ENCODE measurements at regions not wholly inside any gene's neighbourhood (a gene's known extent, or its start where the extent isn't known, plus 50 kb on each side); places are given as distances from the start of the nearest gene placed in this dataset.
"Not testable (repeated sequence)": the region's sequence is repeated elsewhere in the genome, so short reads cannot be mapped to it uniquely, and the experiment has no call there.

GRCh38 chr3:67064105-67064504 is 66.0 kb downstream of the KBTBD8 start:
- no peak for DNase-seq (ENCODE audit: low read depth)

GRCh38 chr3:67067251-67067650 is 69.1 kb downstream of the KBTBD8 start:
- DNase-seq (ENCODE audit: low read depth): no peak

GRCh38 chr3:67072640-67073039 is 74.5 kb downstream of the KBTBD8 start:
- DNase-seq (ENCODE audit: low read depth): not testable (repeated sequence)

- no peak for DNase-seq (ENCODE audit: low read depth)
Observed at GRCh38 chr3:67073812-67074211, 75.7 kb downstream of the KBTBD8 start.

GRCh38 chr3:67075295-67075694 is 77.2 kb downstream of the KBTBD8 start:
- DNase-seq (ENCODE audit: low read depth): no peak

GRCh38 chr3:67076607-67077006 is 78.5 kb downstream of the KBTBD8 start:
- DNase-seq (ENCODE audit: low read depth): no peak

- DNase-seq (ENCODE audit: low read depth): no peak
Observed at GRCh38 chr3:67077656-67078055, 79.5 kb downstream of the KBTBD8 start.

- DNase-seq (ENCODE audit: low read depth): no peak
Observed at GRCh38 chr3:67082533-67083024, 84.5 kb downstream of the KBTBD8 start.

- peak; percentile 30 for DNase-seq (ENCODE audit: low read depth)
Observed at GRCh38 chr3:67083277-67083676, 85.2 kb downstream of the KBTBD8 start.

GRCh38 chr3:67087788-67088187 is 89.7 kb downstream of the KBTBD8 start:
- DNase-seq (ENCODE audit: low read depth): no peak

GRCh38 chr3:67090474-67090873 is 92.4 kb downstream of the KBTBD8 start:
- no peak for DNase-seq (ENCODE audit: low read depth)

- DNase-seq (ENCODE audit: low read depth): no peak
Observed at GRCh38 chr3:67093305-67093704, 95.2 kb downstream of the KBTBD8 start.

- no peak for DNase-seq (ENCODE audit: low read depth)
Observed at GRCh38 chr3:67094167-67094566, 96.1 kb downstream of the KBTBD8 start.

- no peak for DNase-seq (ENCODE audit: low read depth)
Observed at GRCh38 chr3:67094774-67095173, 96.7 kb downstream of the KBTBD8 start.

- no peak for DNase-seq (ENCODE audit: low read depth)
Observed at GRCh38 chr3:67104388-67104787, 106.3 kb downstream of the KBTBD8 start.

- DNase-seq (ENCODE audit: low read depth): no peak
Observed at GRCh38 chr3:67106874-67107273, 108.8 kb downstream of the KBTBD8 start.

GRCh38 chr3:67109651-67110204 is 111.6 kb downstream of the KBTBD8 start:
- no peak for DNase-seq (ENCODE audit: low read depth)

GRCh38 chr3:67113802-67114407 is 115.8 kb downstream of the KBTBD8 start:
- DNase-seq (ENCODE audit: low read depth): peak; percentile 37

GRCh38 chr3:67118122-67118521 is 120.0 kb downstream of the KBTBD8 start:
- DNase-seq (ENCODE audit: low read depth): no peak

- DNase-seq (ENCODE audit: low read depth): no peak
Observed at GRCh38 chr3:67118635-67119034, 120.5 kb downstream of the KBTBD8 start.

- DNase-seq (ENCODE audit: low read depth): no peak
Observed at GRCh38 chr3:67123914-67124313, 125.8 kb downstream of the KBTBD8 start.

GRCh38 chr3:67127254-67127653 is 129.1 kb downstream of the KBTBD8 start:
- DNase-seq (ENCODE audit: low read depth): no peak

GRCh38 chr3:67142432-67142831 is 144.3 kb downstream of the KBTBD8 start:
- no peak for DNase-seq (ENCODE audit: low read depth)

GRCh38 chr3:67145738-67146137 is 147.6 kb downstream of the KBTBD8 start:
- DNase-seq (ENCODE audit: low read depth): no peak
